HG03460 (cell line): ENCODE measurements at regions not wholly inside any gene's neighbourhood (a gene's known extent, or its start where the extent isn't known, plus 50 kb on each side); places are given as distances from the start of the nearest gene placed in this dataset.

Experiments
- ATAC-seq: cut with Tn5 transposase; IDR thresholded peaks from one replicate; pipeline ENCODE4 v1.9.1; 2021; ENCODE audit not compliant: unreplicated experiment

- no peak for ATAC-seq
These were observed 267.1 kb downstream of the ADGB start for GRCh38 chr6:146865756-146866379.

- ATAC-seq: no peak
These were observed 268.1 kb downstream of the ADGB start for GRCh38 chr6:146866731-146867414.

- no peak for ATAC-seq
These were observed 270.0 kb downstream of the ADGB start for GRCh38 chr6:146868671-146869209.

GRCh38 chr6:146870760-146871159 lies 272.0 kb downstream of the ADGB start:
- ATAC-seq: peak; percentile 77

GRCh38 chr6:146871611-146872425 lies 273.0 kb downstream of the ADGB start:
- no peak for ATAC-seq

GRCh38 chr6:146872426-146872785 lies 273.6 kb downstream of the ADGB start:
- no peak for ATAC-seq

- ATAC-seq: no peak
These were observed 275.7 kb downstream of the ADGB start for GRCh38 chr6:146874278-146875018.

GRCh38 chr6:146875927-146876270 lies 277.1 kb downstream of the ADGB start:
- ATAC-seq: no peak

- no peak for ATAC-seq
These were observed 277.7 kb downstream of the ADGB start for GRCh38 chr6:146876271-146877151.

GRCh38 chr6:146878168-146878951 lies 279.6 kb downstream of the ADGB start:
- no peak for ATAC-seq

- ATAC-seq: no peak
These were observed 280.2 kb downstream of the ADGB start for GRCh38 chr6:146878952-146879340.

- ATAC-seq: no peak
These were observed 280.8 kb downstream of the ADGB start for GRCh38 chr6:146879406-146880117.

GRCh38 chr6:146881228-146882181 lies 282.7 kb downstream of the ADGB start:
- no peak for ATAC-seq

GRCh38 chr6:146883640-146884531 lies 285.1 kb downstream of the ADGB start:
- ATAC-seq: no peak

GRCh38 chr6:146884728-146885127 lies 286.0 kb downstream of the ADGB start:
- peak; percentile 74 for ATAC-seq

GRCh38 chr6:146885708-146886457 lies 287.1 kb downstream of the ADGB start:
- ATAC-seq: no peak
